ENCODE measurements at regions not wholly inside any gene's neighbourhood (a gene's known extent, or its start where the extent isn't known, plus 50 kb on each side); places are given as distances from the start of the nearest gene placed in this dataset.

DNA sequence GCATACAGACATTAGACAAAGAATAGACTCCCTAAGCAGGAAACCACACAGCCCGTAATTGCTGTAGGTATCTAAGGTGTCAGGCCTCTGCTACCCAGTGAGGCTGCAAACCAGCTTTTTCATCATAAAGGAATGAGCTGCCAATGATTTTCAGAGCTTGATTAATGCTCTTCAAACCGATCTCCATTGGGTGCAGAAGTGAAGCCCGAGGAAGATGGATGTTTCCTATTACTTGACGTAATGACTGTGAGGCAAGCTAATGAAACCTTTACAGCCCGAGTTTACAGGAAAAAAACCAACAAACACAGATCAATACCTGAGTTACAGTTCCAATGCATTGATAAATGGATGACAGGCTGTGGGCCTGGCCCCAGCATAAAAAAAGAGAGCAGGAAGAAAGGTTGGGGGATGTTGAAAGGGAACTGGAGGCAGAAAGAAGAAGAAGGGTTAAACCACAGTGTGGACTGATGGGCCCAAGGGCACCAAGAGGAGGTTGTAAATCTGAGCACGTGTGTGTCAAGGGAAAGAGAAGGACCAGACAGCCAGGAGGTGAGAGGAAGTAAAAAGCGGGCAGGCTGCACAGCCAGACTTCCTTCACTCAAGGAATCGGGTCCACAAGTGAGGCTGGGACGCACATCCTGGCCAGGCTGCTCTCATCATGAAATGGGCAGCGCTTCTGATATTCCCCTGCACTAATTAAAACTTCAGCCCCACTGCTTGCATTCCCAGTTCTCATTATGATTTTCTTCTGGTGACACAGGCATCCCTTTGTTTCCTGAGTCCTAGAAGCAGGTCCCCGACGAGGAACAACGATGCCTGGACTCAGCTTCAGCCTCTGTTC lies 70.6 kb upstream of the NTM start:
- DNase-seq = no peak
- Histone ChIP-seq H3K9me3 (no peaks in the 10 kb centered on the region), H3K27ac (no peak overlapping the region), H3K36me3 (no peaks in the 10 kb centered on the region), H3K27me3 (peaks cover 0 to 20% (median 0%) of the 10 kb centered on the region in 3 donors), H3K4me3 (no peak overlapping the region), H3K4me1 (no peaks in the 10 kb centered on the region)
- TF ChIP-seq POLR2A (IDR thresholded peaks at IDR 0.05) (no peak), EP300 (IDR thresholded peaks at IDR 0.05) (no peak), POLR2AphosphoS5 (IDR thresholded peaks at IDR 0.05) (no peak)
- TF ChIP-seq, protein P1, sequence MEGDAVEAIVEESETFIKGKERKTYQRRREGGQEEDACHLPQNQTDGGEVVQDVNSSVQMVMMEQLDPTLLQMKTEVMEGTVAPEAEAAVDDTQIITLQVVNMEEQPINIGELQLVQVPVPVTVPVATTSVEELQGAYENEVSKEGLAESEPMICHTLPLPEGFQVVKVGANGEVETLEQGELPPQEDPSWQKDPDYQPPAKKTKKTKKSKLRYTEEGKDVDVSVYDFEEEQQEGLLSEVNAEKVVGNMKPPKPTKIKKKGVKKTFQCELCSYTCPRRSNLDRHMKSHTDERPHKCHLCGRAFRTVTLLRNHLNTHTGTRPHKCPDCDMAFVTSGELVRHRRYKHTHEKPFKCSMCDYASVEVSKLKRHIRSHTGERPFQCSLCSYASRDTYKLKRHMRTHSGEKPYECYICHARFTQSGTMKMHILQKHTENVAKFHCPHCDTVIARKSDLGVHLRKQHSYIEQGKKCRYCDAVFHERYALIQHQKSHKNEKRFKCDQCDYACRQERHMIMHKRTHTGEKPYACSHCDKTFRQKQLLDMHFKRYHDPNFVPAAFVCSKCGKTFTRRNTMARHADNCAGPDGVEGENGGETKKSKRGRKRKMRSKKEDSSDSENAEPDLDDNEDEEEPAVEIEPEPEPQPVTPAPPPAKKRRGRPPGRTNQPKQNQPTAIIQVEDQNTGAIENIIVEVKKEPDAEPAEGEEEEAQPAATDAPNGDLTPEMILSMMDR (IDR thresholded peaks at IDR 0.05) = no peak
- intact Hi-C loops (cut with DNase I; ENCODE audit: low total_unique reads) = no loop called here
- WGBS, 5 donors = 46 to 65% (median 55%) methylated on average over 13 of the region's 13 CpGs

DNA sequence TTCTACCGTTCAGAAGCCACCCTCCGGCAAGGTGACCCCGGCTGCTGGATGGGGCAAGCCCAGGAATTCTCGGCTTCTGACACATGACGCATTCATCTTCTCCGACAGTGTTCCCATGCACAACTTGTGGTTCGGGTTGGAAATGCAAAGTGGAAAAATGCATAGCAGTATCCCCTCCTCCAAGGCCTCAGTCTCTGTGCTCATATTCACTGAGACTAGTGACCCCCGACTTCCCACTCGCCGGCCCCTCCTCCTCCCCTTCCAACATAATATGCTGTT lies 70.0 kb upstream of the NTM start:
- peaks cover 0 to 20% (median 0%) of the 10 kb centered on the region in 3 donors for H3K27me3 ChIP-seq
- H3K36me3 ChIP-seq = no peaks in the 10 kb centered on the region
- H3K4me3 ChIP-seq = no peak overlapping the region
- WGBS, 5 donors = 52 to 65% (median 61%) methylated on average over 10 of the region's 10 CpGs
- TF ChIP-seq POLR2A (IDR thresholded peaks at IDR 0.05) (no peak), EP300 (IDR thresholded peaks at IDR 0.05) (no peak), POLR2AphosphoS5 (IDR thresholded peaks at IDR 0.05) (no peak)
- TF ChIP-seq, protein P1 (IDR thresholded peaks at IDR 0.05) = no peak
- no peaks in the 10 kb centered on the region for H3K4me1 ChIP-seq
- no peak overlapping the region for H3K27ac ChIP-seq
- intact Hi-C loops (cut with DNase I; ENCODE audit: low total_unique reads) = no loop called here
- no peak for DNase-seq
- no peaks in the 10 kb centered on the region for H3K9me3 ChIP-seq

GRCh38 chr11:131301306-131301705 lies 69.1 kb upstream of the NTM start:
- H3K36me3 ChIP-seq = no peaks in the 10 kb centered on the region
- intact Hi-C loops (cut with DNase I; ENCODE audit: low total_unique reads) = no loop called here
- WGBS, 5 donors = 60 to 74% (median 70%) methylated on average over 5 of the region's 5 CpGs
- no peak overlapping the region for H3K4me3 ChIP-seq
- TF ChIP-seq POLR2A (IDR thresholded peaks at IDR 0.05) (no peak), POLR2AphosphoS5 (IDR thresholded peaks at IDR 0.05) (no peak), EP300 (IDR thresholded peaks at IDR 0.05) (no peak)
- TF ChIP-seq, protein P1 (IDR thresholded peaks at IDR 0.05) = no peak
- no peaks in the 10 kb centered on the region for H3K9me3 ChIP-seq
- peaks cover 0 to 20% (median 0%) of the 10 kb centered on the region in 3 donors for H3K27me3 ChIP-seq
- no peaks in the 10 kb centered on the region for H3K4me1 ChIP-seq
- H3K27ac ChIP-seq = no peak overlapping the region
- no peak for DNase-seq

DNA sequence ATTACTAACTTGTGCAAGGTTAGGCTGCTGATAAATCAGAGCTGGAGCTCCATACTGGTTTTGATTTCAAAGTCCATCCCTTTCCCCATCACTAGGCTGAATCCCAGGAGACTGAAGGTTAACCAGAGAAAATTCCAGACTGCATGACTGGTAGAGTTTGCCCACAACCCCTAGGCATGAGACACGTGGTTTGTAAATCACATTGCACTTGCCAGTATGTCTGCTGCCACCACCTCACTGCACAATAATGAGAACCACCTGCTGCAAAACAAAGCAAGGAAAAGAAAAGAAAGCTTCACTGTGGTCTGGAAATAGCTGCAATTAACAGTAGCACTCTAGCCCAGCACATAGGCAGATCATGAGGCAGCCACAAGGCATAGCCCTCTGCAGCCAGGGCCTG lies 67.6 kb upstream of the NTM start:
- intact Hi-C loops (cut with DNase I; ENCODE audit: low total_unique reads) = no loop called here
- H3K9me3 ChIP-seq = no peaks in the 10 kb centered on the region
- TF ChIP-seq POLR2A (IDR thresholded peaks at IDR 0.05) (no peak), POLR2AphosphoS5 (IDR thresholded peaks at IDR 0.05) (no peak), EP300 (IDR thresholded peaks at IDR 0.05) (no peak)
- TF ChIP-seq, protein P1 (IDR thresholded peaks at IDR 0.05) = no peak
- no peaks in the 10 kb centered on the region for H3K4me1 ChIP-seq
- peaks cover 0 to 19% (median 0%) of the 10 kb centered on the region in 3 donors for H3K27me3 ChIP-seq
- DNase-seq = no peak
- no peaks in the 10 kb centered on the region for H3K36me3 ChIP-seq
- H3K27ac ChIP-seq = no peak overlapping the region
- no peak overlapping the region for H3K4me3 ChIP-seq
- 58 to 74% (median 65%) methylated on average over 1 of the region's 1 CpG for WGBS, 5 donors

All from stomach (tissue), 8 donors.